Astrocyte (in vitro differentiated cells and primary cell): ENCODE measurements at regions not wholly inside any gene's neighbourhood (a gene's known extent, or its start where the extent isn't known, plus 50 kb on each side); places are given as distances from the start of the nearest gene placed in this dataset.
A peak's percentile ranks its signal among the peaks of the same experiment; 100 is the strongest.

Source experiments
- DNase-seq: peaks from one replicate; pipeline ENCODE4 v3.0.0-alpha.2; 2010; ENCODE audit warnings: low read depth
- FAIRE-seq: peaks from 2 replicates; lab custom pipeline; 2011; peaks lifted over from hg19 to GRCh38; lab: Jason Lieb, UNC
- H2AFZ ChIP-seq: 2 replicates; pipeline ENCODE4 v1.6.0; 2012; ENCODE audit warnings: low read depth, low read length, inconsistent platforms
- H3K27ac ChIP-seq: 2 replicates; pipeline ENCODE4 v1.5.1; 2011; ENCODE audit warnings: low read depth, low read length, inconsistent platforms
- H3K27me3 ChIP-seq: 2 replicates; pipeline ENCODE4 v1.6.0; 2011; ENCODE audit warnings: low read length, inconsistent platforms; ENCODE audit not compliant: insufficient read depth
- H3K36me3 ChIP-seq: 2 replicates; pipeline ENCODE4 v1.5.1; 2011; ENCODE audit warnings: low read length, inconsistent platforms; ENCODE audit not compliant: insufficient read depth
- H3K4me1 ChIP-seq: 2 replicates; pipeline ENCODE4 v1.5.1; 2011; ENCODE audit warnings: low read length, inconsistent platforms; ENCODE audit not compliant: insufficient read depth
- H3K4me2 ChIP-seq: 2 replicates; pipeline ENCODE4 v1.6.0; 2012; ENCODE audit warnings: low read length, inconsistent platforms
- H3K4me3 ChIP-seq: 2 replicates; pipeline ENCODE4 v1.5.1; 2011; ENCODE audit warnings: low read depth, mild to moderate bottlenecking, low read length, inconsistent platforms; ENCODE audit not compliant: insufficient read depth
- H3K79me2 ChIP-seq: 2 replicates; pipeline ENCODE4 v1.6.0; 2012; ENCODE audit warnings: mild to moderate bottlenecking, low read length, inconsistent platforms; ENCODE audit not compliant: insufficient read depth
- H3K9ac ChIP-seq: 2 replicates; pipeline ENCODE4 v1.6.0; 2012; ENCODE audit warnings: mild to moderate bottlenecking, low read length, inconsistent platforms
- H3K9me3 ChIP-seq: 2 replicates; pipeline ENCODE4 v1.5.1; 2012; ENCODE audit warnings: low read depth, mild to moderate bottlenecking, low read length, inconsistent platforms; ENCODE audit not compliant: insufficient read depth
- H4K20me1 ChIP-seq: 2 replicates; pipeline ENCODE4 v1.6.0; 2012; ENCODE audit warnings: low read length, inconsistent platforms; ENCODE audit not compliant: insufficient read depth
- H3K27ac Mint-ChIP-seq: one replicate; pipeline ENCODE4 v1.8.0; 2021; ENCODE audit warnings: mild to moderate bottlenecking, mixed read lengths; ENCODE audit not compliant: unreplicated experiment
- H3K27me3 Mint-ChIP-seq: one replicate; pipeline ENCODE4 v1.8.0; 2021; ENCODE audit warnings: low read depth, mixed read lengths; ENCODE audit not compliant: unreplicated experiment
- H3K36me3 Mint-ChIP-seq: one replicate; pipeline ENCODE4 v1.8.0; 2021; ENCODE audit warnings: low read depth, mixed read lengths; ENCODE audit not compliant: unreplicated experiment
- H3K4me1 Mint-ChIP-seq: one replicate; pipeline ENCODE4 v1.8.0; 2021; ENCODE audit warnings: low read depth, mixed read lengths; ENCODE audit not compliant: unreplicated experiment
- H3K4me3 Mint-ChIP-seq: one replicate; pipeline ENCODE4 v1.8.0; 2021; ENCODE audit warnings: mild to moderate bottlenecking, moderate library complexity, mixed read lengths; ENCODE audit not compliant: unreplicated experiment
- H3K9me3 Mint-ChIP-seq: one replicate; pipeline ENCODE4 v1.8.0; 2021; ENCODE audit warnings: mild to moderate bottlenecking, mixed read lengths; ENCODE audit not compliant: unreplicated experiment
- EZH2 ChIP-seq: IDR thresholded peaks from 2 replicates; pipeline ENCODE4 v1.6.1; 2012; ENCODE audit warnings: mild to moderate bottlenecking, low read length, inconsistent platforms; ENCODE audit not compliant: insufficient read depth
- TF ChIP-seq, protein P1 (sequence below): IDR thresholded peaks from 2 replicates; pipeline ENCODE4 v1.5.1; 2011; ENCODE audit warnings: low read depth, mild to moderate bottlenecking, inconsistent platforms, low read length, moderate library complexity; ENCODE audit not compliant: insufficient read depth

DNA sequence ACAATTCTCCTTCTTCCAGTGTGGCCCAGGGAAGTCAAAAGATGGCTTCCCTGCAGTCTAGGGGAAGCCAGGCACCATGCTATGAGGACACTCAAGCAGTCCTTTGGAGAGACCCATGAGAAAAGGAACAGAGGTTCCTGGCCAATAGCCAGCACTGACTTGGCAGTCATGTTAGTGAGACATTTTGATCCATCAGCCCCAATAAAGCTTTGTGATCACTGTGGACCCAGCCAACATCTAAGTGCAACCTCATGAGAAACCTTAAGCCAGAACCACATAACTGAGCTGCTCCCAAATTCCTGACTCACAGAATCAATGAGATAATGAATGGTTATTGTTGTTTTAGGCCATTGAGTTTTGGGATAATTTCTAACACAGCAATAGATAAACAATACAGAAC is 51.0 kb upstream of the NAP1L1 start:
- Histone ChIP-seq H3K4me2 (no peak overlapping the region), H4K20me1 (no peaks in the 10 kb centered on the region), H3K9ac (no peak overlapping the region), H3K9me3 (no peaks in the 10 kb centered on the region), H3K79me2 (no peaks in the 10 kb centered on the region), H3K27me3 (no peaks in the 10 kb centered on the region), H3K36me3 (no peaks in the 10 kb centered on the region), H3K27ac (no peak overlapping the region), H2AFZ (no peak overlapping the region), H3K4me1 (no peaks in the 10 kb centered on the region), H3K4me3 (no peak overlapping the region)
- Mint-ChIP-seq H3K4me3 (no peak overlapping the region), H3K9me3 (peaks cover 4% of the 10 kb centered on the region), H3K27ac (no peak overlapping the region), H3K4me1 (peaks cover 2% of the 10 kb centered on the region), H3K27me3 (no peaks in the 10 kb centered on the region), H3K36me3 (peaks cover 4% of the 10 kb centered on the region)
- no peak for TF ChIP-seq EZH2
- TF ChIP-seq, protein P1, sequence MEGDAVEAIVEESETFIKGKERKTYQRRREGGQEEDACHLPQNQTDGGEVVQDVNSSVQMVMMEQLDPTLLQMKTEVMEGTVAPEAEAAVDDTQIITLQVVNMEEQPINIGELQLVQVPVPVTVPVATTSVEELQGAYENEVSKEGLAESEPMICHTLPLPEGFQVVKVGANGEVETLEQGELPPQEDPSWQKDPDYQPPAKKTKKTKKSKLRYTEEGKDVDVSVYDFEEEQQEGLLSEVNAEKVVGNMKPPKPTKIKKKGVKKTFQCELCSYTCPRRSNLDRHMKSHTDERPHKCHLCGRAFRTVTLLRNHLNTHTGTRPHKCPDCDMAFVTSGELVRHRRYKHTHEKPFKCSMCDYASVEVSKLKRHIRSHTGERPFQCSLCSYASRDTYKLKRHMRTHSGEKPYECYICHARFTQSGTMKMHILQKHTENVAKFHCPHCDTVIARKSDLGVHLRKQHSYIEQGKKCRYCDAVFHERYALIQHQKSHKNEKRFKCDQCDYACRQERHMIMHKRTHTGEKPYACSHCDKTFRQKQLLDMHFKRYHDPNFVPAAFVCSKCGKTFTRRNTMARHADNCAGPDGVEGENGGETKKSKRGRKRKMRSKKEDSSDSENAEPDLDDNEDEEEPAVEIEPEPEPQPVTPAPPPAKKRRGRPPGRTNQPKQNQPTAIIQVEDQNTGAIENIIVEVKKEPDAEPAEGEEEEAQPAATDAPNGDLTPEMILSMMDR = no peak
- DNase-seq = peak; percentile 29
- FAIRE-seq = no peak
